CD14-positive monocyte (primary cell): ENCODE measurements at regions not wholly inside any gene's neighbourhood (a gene's known extent, or its start where the extent isn't known, plus 50 kb on each side); places are given as distances from the start of the nearest gene placed in this dataset.
"Not testable (repeated sequence)": the region's sequence is repeated elsewhere in the genome, so short reads cannot be mapped to it uniquely, and the experiment has no call there.

ENCODE experiments used
- DNase-seq, 3 donors: peaks; one replicate each; pipeline ENCODE4 v3.0.0-alpha.2; 2011 to 2022
- H2AFZ ChIP-seq: 2 replicates; pipeline ENCODE4 v1.6.0; 2012; ENCODE audit warnings: mild to moderate bottlenecking, low read depth, low read length, inconsistent platforms; ENCODE audit not compliant: insufficient read depth, poor library complexity, severe bottlenecking
- H3K27ac ChIP-seq, 2 donors: 1 replicate in 1 of 2; 2 replicates in 1 of 2; pipeline ENCODE4 v1.5.1; 2012 to 2013; ENCODE audit warnings: low read length in 2 of 2, control low read depth in 1 of 2, inconsistent platforms in 1 of 2, low read depth in 1 of 2, mild to moderate bottlenecking in 1 of 2
- H3K27me3 ChIP-seq, 2 donors: one replicate each; pipeline versions ENCODE4 v1.6.0 to v1.6.1; 2011 to 2013; ENCODE audit warnings: low read length in 2 of 2; ENCODE audit not compliant: control insufficient read depth in 2 of 2, insufficient read depth in 2 of 2
- H3K36me3 ChIP-seq, 2 donors: replicated peaks in 1 of 2; 1 replicate in 1 of 2; 2 replicates in 1 of 2; pipeline versions ENCODE4 v1.5.1 to v1.6.1; 2012 to 2013; ENCODE audit warnings: low read length in 2 of 2, control low read depth in 1 of 2, inconsistent platforms in 1 of 2, mild to moderate bottlenecking in 1 of 2; ENCODE audit not compliant: insufficient read depth in 2 of 2, control insufficient read depth in 1 of 2
- H3K4me1 ChIP-seq, 2 donors: 1 replicate in 1 of 2; 2 replicates in 1 of 2; pipeline versions ENCODE4 v1.5.1 to v1.6.1; 2012 to 2013; ENCODE audit warnings: low read length in 2 of 2, control low read depth in 1 of 2, inconsistent platforms in 1 of 2, mild to moderate bottlenecking in 1 of 2, moderate library complexity in 1 of 2; ENCODE audit not compliant: insufficient read depth in 2 of 2, control insufficient read depth in 1 of 2
- H3K4me2 ChIP-seq: replicated peaks from 2 replicates; pipeline ENCODE3; 2012; ENCODE audit warnings: low read length, moderate library complexity, mild to moderate bottlenecking; ENCODE audit not compliant: poor library complexity, severe bottlenecking; ENCODE audit errors: extremely low read depth
- H3K4me3 ChIP-seq, 3 experiments: fragments of 200-600 bp in 1 of 3; sonication (generic) in 1 of 3; replicated peaks in 1 of 3; 1 replicate in 2 of 3; 2 replicates in 1 of 3; pipeline ENCODE4 v1.5.1; 2011 to 2013; ENCODE audit warnings: low read length in 3 of 3, mild to moderate bottlenecking in 3 of 3, control low read depth in 2 of 3, low read depth in 2 of 3, inconsistent platforms in 1 of 3, moderate library complexity in 1 of 3
- H3K79me2 ChIP-seq: 2 replicates; pipeline ENCODE4 v1.6.0; 2012; ENCODE audit warnings: mild to moderate bottlenecking, control low read depth, inconsistent platforms, low read length, moderate library complexity; ENCODE audit not compliant: insufficient read depth
- H3K9ac ChIP-seq: 2 replicates; pipeline ENCODE4 v1.6.0; 2017; ENCODE audit warnings: low read length, mild to moderate bottlenecking; ENCODE audit not compliant: insufficient read depth, poor library complexity, severe bottlenecking
- H3K9me3 ChIP-seq, 2 donors: replicated peaks in 1 of 2; 1 replicate in 1 of 2; 2 replicates in 1 of 2; pipeline versions ENCODE4 v1.5.1 to v1.6.1; 2012 to 2013; ENCODE audit warnings: low read length in 2 of 2, control low read depth in 1 of 2; ENCODE audit not compliant: control insufficient read depth in 1 of 2, insufficient read depth in 1 of 2
- H4K20me1 ChIP-seq: 2 replicates; pipeline ENCODE4 v1.6.0; 2012; ENCODE audit warnings: mild to moderate bottlenecking, low read length, control low read depth, moderate library complexity; ENCODE audit not compliant: insufficient read depth
- H3K27ac Mint-ChIP-seq, 7 donors: one replicate each; pipeline ENCODE4 v1.8.0; 2020; ENCODE audit warnings: mild to moderate bottlenecking in 7 of 7, mixed read lengths in 7 of 7, moderate library complexity in 6 of 7, inconsistent platforms in 2 of 7
- H3K27me3 Mint-ChIP-seq, 3 donors: one replicate each; pipeline ENCODE4 v1.8.0; 2021 to 2022; ENCODE audit warnings: low read depth in 3 of 3, mild to moderate bottlenecking in 3 of 3, mixed read lengths in 3 of 3, moderate library complexity in 3 of 3, inconsistent platforms in 1 of 3
- H3K36me3 Mint-ChIP-seq, 2 donors: one replicate each; pipeline ENCODE4 v1.8.0; 2020; ENCODE audit warnings: mixed read lengths in 2 of 2, inconsistent platforms in 1 of 2, mild to moderate bottlenecking in 1 of 2
- H3K4me1 Mint-ChIP-seq: one replicate; pipeline ENCODE4 v1.8.0; 2020; ENCODE audit warnings: mild to moderate bottlenecking, mixed read lengths
- H3K4me3 Mint-ChIP-seq, 2 donors: one replicate each; pipeline ENCODE4 v1.8.0; 2020; ENCODE audit warnings: mild to moderate bottlenecking in 2 of 2, mixed read lengths in 2 of 2, moderate library complexity in 1 of 2
- H3K9me3 Mint-ChIP-seq, 7 donors: one replicate each; pipeline ENCODE4 v1.8.0; 2020 to 2022; ENCODE audit warnings: mixed read lengths in 7 of 7, mild to moderate bottlenecking in 6 of 7, moderate library complexity in 6 of 7, inconsistent platforms in 2 of 7
- WGBS: methylation state at CpG from one replicate; pipeline ENCODE4 v1.1.5; 2013; ENCODE audit warnings: missing lambda C conversion rate; ENCODE audit not compliant: insufficient coverage; 5-methylcytosine and 5-hydroxymethylcytosine counted together
- intact Hi-C, 2 donors: fragments of 100-400 bp; cut with micrococcal nuclease; formaldehyde crosslinking; loops; one replicate each; pipeline versions ENCODE4 v1.15.0 to v1.15.1; 2023
- TF ChIP-seq, protein P1 (sequence below): fragments of 200-600 bp; IDR thresholded peaks from one replicate; pipeline ENCODE4 v1.8.0; 2022; ENCODE audit warnings: antibody characterized with exemption, mild to moderate bottlenecking

DNA sequence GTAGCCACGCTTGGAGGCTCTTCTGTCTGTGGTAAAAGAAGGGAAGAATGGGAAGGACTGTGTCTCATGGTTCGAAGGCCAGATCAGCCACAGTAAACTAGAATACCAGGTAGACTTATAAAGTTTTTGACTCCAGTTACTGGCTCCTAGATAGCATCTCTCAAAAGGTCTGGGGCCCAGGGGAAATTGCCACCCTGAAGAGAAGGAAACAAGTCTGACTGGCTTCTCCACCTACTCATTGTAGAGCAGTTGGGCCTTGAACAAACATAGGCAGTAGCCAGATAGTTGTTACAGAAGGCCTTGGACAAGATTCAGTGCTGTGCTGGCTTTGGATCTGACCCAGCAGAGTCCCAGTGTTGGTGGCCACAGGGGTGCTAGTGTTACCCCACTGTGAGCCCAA, 890.4 kb downstream of the EFNA5 start:
- H3K9ac ChIP-seq = no peak overlapping the region
- Mint-ChIP-seq H3K27me3 (peaks cover 0 to 2% (median 0%) of the 10 kb centered on the region in 3 donors), H3K36me3 (no peaks in the 10 kb centered on the region), H3K9me3 (peaks cover 2 to 24% (median 12%) of the 10 kb centered on the region in 7 donors), H3K4me3 (no peak overlapping the region), H3K27ac (no peak overlapping the region), H3K4me1 (peaks cover 1% of the 10 kb centered on the region)
- H3K9me3 ChIP-seq = no peaks in the 10 kb centered on the region
- H2AFZ ChIP-seq = no peak overlapping the region
- WGBS = 100% methylated on average over 1 of the region's 2 CpGs
- TF ChIP-seq, protein P1, sequence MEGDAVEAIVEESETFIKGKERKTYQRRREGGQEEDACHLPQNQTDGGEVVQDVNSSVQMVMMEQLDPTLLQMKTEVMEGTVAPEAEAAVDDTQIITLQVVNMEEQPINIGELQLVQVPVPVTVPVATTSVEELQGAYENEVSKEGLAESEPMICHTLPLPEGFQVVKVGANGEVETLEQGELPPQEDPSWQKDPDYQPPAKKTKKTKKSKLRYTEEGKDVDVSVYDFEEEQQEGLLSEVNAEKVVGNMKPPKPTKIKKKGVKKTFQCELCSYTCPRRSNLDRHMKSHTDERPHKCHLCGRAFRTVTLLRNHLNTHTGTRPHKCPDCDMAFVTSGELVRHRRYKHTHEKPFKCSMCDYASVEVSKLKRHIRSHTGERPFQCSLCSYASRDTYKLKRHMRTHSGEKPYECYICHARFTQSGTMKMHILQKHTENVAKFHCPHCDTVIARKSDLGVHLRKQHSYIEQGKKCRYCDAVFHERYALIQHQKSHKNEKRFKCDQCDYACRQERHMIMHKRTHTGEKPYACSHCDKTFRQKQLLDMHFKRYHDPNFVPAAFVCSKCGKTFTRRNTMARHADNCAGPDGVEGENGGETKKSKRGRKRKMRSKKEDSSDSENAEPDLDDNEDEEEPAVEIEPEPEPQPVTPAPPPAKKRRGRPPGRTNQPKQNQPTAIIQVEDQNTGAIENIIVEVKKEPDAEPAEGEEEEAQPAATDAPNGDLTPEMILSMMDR = no peak
- H3K4me2 ChIP-seq = no peak overlapping the region
- no peaks in the 10 kb centered on the region for H3K27me3 ChIP-seq
- H3K36me3 ChIP-seq = no peaks in the 10 kb centered on the region
- H4K20me1 ChIP-seq = no peaks in the 10 kb centered on the region
- intact Hi-C loops = no loop called here
- no peaks in the 10 kb centered on the region for H3K4me1 ChIP-seq
- H3K79me2 ChIP-seq = no peaks in the 10 kb centered on the region
- no peak for DNase-seq
- no peak overlapping the region for H3K4me3 ChIP-seq
- no peak overlapping the region for H3K27ac ChIP-seq

DNA sequence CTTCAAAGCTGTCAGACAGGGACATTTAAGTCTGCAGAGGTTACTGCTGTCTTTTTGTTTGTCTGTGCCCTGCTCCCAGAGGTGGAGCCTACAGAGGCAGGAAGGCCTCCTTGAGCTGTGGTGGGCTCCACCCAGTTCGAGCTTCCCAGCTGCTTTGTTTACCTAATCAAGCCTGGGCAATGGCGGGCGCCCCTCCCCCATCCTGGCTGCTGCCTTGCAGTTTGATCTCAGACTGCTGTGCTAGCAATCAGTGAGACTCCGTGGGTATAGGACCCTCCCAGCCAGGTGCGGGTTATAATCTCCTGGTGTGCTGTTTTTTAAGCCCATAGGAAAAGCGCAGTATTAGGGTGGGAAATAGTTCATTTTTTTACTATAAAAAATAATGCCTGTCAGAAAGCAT, 894.2 kb downstream of the EFNA5 start:
- H3K9ac ChIP-seq, H3K4me3 Mint-ChIP-seq, intact Hi-C loops, DNase-seq, H3K27me3 Mint-ChIP-seq, H3K36me3 Mint-ChIP-seq, H3K9me3 ChIP-seq, H2AFZ ChIP-seq, H3K27ac ChIP-seq, H3K4me1 Mint-ChIP-seq, H4K20me1 ChIP-seq, H3K27ac Mint-ChIP-seq, H3K79me2 ChIP-seq, H3K4me2 ChIP-seq, H3K4me1 ChIP-seq, H3K36me3 ChIP-seq, H3K27me3 ChIP-seq, H3K4me3 ChIP-seq: not testable (repeated sequence)
- H3K9me3 Mint-ChIP-seq = peaks cover 1 to 22% (median 9%) of the 10 kb centered on the region in 7 donors
- 86% methylated on average over 1 of the region's 6 CpGs for WGBS
